H9 (cell line): ENCODE measurements at regions not wholly inside any gene's neighbourhood (a gene's known extent, or its start where the extent isn't known, plus 50 kb on each side); places are given as distances from the start of the nearest gene placed in this dataset.

Source experiments
- DNase-seq: peaks from one replicate; pipeline ENCODE4 v3.0.0-alpha.2; 2017
- H2AFZ ChIP-seq: one replicate; pipeline ENCODE4 v1.6.1; 2013; ENCODE audit warnings: mild to moderate bottlenecking, low read length, control low read depth, moderate library complexity
- H2AK5ac ChIP-seq: 2 replicates; pipeline ENCODE4 v1.6.1; 2013; ENCODE audit warnings: low read length, control low read depth, mixed read lengths; ENCODE audit not compliant: insufficient read length
- H2BK120ac ChIP-seq: one replicate; pipeline ENCODE4 v1.6.1; 2013; ENCODE audit warnings: low read depth, mild to moderate bottlenecking, low read length, control low read depth, inconsistent platforms; ENCODE audit not compliant: poor library complexity, severe bottlenecking
- H2BK12ac ChIP-seq: 2 replicates; pipeline ENCODE4 v1.6.1; 2013; ENCODE audit warnings: low read length, control low read depth, mixed read lengths, low read depth; ENCODE audit not compliant: insufficient read length
- H2BK15ac ChIP-seq: 2 replicates; pipeline ENCODE4 v1.6.1; 2013; ENCODE audit warnings: low read depth, low read length, control low read depth
- H2BK20ac ChIP-seq: one replicate; pipeline ENCODE4 v1.6.1; 2013; ENCODE audit warnings: low read depth, mild to moderate bottlenecking, low read length, control low read depth, inconsistent platforms; ENCODE audit not compliant: poor library complexity, severe bottlenecking
- H2BK5ac ChIP-seq: 2 replicates; pipeline ENCODE4 v1.6.1; 2013; ENCODE audit warnings: low read length, control low read depth, mixed read lengths; ENCODE audit not compliant: insufficient read length
- H3K14ac ChIP-seq: 2 replicates; pipeline ENCODE4 v1.6.1; 2013; ENCODE audit warnings: low read length, control low read depth; ENCODE audit not compliant: insufficient read depth
- H3K18ac ChIP-seq: 2 replicates; pipeline ENCODE4 v1.6.1; 2013; ENCODE audit warnings: low read depth, mild to moderate bottlenecking, mixed read lengths, low read length, control low read depth; ENCODE audit not compliant: insufficient read length
- H3K23ac ChIP-seq: 2 replicates; pipeline ENCODE4 v1.6.1; 2013; ENCODE audit warnings: low read length, control low read depth, mixed read lengths, low read depth; ENCODE audit not compliant: insufficient read length
- H3K23me2 ChIP-seq: 2 replicates; pipeline ENCODE4 v1.6.1; 2013; ENCODE audit warnings: low read depth, mild to moderate bottlenecking, mixed read lengths, low read length, control low read depth; ENCODE audit not compliant: insufficient read length, poor library complexity, severe bottlenecking
- H3K27ac ChIP-seq: 2 replicates; pipeline ENCODE4 v1.5.1; 2013; ENCODE audit warnings: low read length, control low read depth, mixed read lengths, low read depth; ENCODE audit not compliant: insufficient read length
- H3K27me3 ChIP-seq: 2 replicates; pipeline ENCODE4 v1.6.1; 2013; ENCODE audit warnings: low read length, control low read depth, inconsistent platforms; ENCODE audit not compliant: insufficient read depth
- H3K4ac ChIP-seq: 2 replicates; pipeline ENCODE4 v1.6.1; 2013; ENCODE audit warnings: low read depth, mild to moderate bottlenecking, control low read depth, inconsistent platforms, low read length, moderate library complexity
- H3K4me1 ChIP-seq: 2 replicates; pipeline ENCODE4 v1.6.1; 2013; ENCODE audit warnings: low read length, control low read depth, inconsistent platforms; ENCODE audit not compliant: insufficient read depth
- H3K4me2 ChIP-seq: 2 replicates; pipeline ENCODE4 v1.6.1; 2013; ENCODE audit warnings: low read length, control low read depth, mixed read lengths; ENCODE audit not compliant: insufficient read length, insufficient read depth
- H3K56ac ChIP-seq: 2 replicates; pipeline ENCODE4 v1.6.1; 2013; ENCODE audit warnings: low read depth, mild to moderate bottlenecking, mixed read lengths, low read length, control low read depth; ENCODE audit not compliant: insufficient read length
- H3K79me1 ChIP-seq: 2 replicates; pipeline ENCODE4 v1.6.1; 2013; ENCODE audit warnings: low read depth, mild to moderate bottlenecking, moderate library complexity, low read length, control low read depth, inconsistent platforms; ENCODE audit not compliant: insufficient read depth, poor library complexity, severe bottlenecking
- H3K79me2 ChIP-seq: 2 replicates; pipeline ENCODE4 v1.6.1; 2013; ENCODE audit warnings: low read length, control low read depth, inconsistent platforms; ENCODE audit not compliant: insufficient read depth
- H3K9ac ChIP-seq: 2 replicates; pipeline ENCODE4 v1.6.1; 2013; ENCODE audit warnings: low read length, control low read depth, mixed read lengths; ENCODE audit not compliant: insufficient read length; ENCODE audit errors: extremely low read depth
- H3K9me3 ChIP-seq: one replicate; pipeline ENCODE4 v1.6.1; 2013; ENCODE audit warnings: low read depth, low read length, inconsistent platforms; ENCODE audit not compliant: control insufficient read depth
- H3T11ph ChIP-seq: one replicate; pipeline ENCODE4 v1.6.1; 2013; ENCODE audit warnings: mild to moderate bottlenecking, low read length, control low read depth, inconsistent platforms
- H4K20me1 ChIP-seq: one replicate; pipeline ENCODE4 v1.6.1; 2013; ENCODE audit not compliant: control insufficient read depth, insufficient read length, insufficient read depth
- H4K5ac ChIP-seq: 2 replicates; pipeline ENCODE4 v1.6.1; 2013; ENCODE audit warnings: low read depth, mild to moderate bottlenecking, mixed read lengths, low read length, control low read depth; ENCODE audit not compliant: insufficient read length
- H4K8ac ChIP-seq: replicated peaks from 2 replicates; pipeline ENCODE4 v1.6.1; 2013; ENCODE audit warnings: low read length, control low read depth, mixed read lengths, low read depth; ENCODE audit not compliant: insufficient read length
- H4K91ac ChIP-seq: 2 replicates; pipeline ENCODE4 v1.6.1; 2013; ENCODE audit warnings: low read depth, mild to moderate bottlenecking, moderate library complexity, mixed read lengths, low read length, control low read depth; ENCODE audit not compliant: insufficient read length
- H3K27ac Mint-ChIP-seq, 3 experiments: 2 replicates in 2 of 3; 3 replicates in 1 of 3; pipeline ENCODE4 v1.8.0; 2020 to 2021; ENCODE audit warnings: mixed read lengths in 3 of 3, mild to moderate bottlenecking in 1 of 3, moderate library complexity in 1 of 3
- H3K27me3 Mint-ChIP-seq: 2 replicates; pipeline ENCODE4 v1.8.0; 2021; ENCODE audit warnings: low read depth, mild to moderate bottlenecking, moderate library complexity, mixed read lengths
- H3K36me3 Mint-ChIP-seq, 3 experiments: 2 replicates in 2 of 3; 3 replicates in 1 of 3; pipeline ENCODE4 v1.8.0; 2020 to 2021; ENCODE audit warnings: low read depth in 3 of 3, mixed read lengths in 3 of 3; ENCODE audit not compliant: insufficient read depth in 1 of 3
- H3K4me1 Mint-ChIP-seq, 2 experiments: 2 replicates each; pipeline ENCODE4 v1.8.0; 2020; ENCODE audit warnings: mixed read lengths in 2 of 2
- H3K4me3 Mint-ChIP-seq, 2 experiments: 2 replicates in 1 of 2; 3 replicates in 1 of 2; pipeline ENCODE4 v1.8.0; 2020 to 2021; ENCODE audit warnings: mild to moderate bottlenecking in 2 of 2, mixed read lengths in 2 of 2, moderate library complexity in 1 of 2
- H3K9me3 Mint-ChIP-seq, 2 experiments: 2 replicates in 1 of 2; 3 replicates in 1 of 2; pipeline ENCODE4 v1.8.0; 2020; ENCODE audit warnings: mild to moderate bottlenecking in 2 of 2, mixed read lengths in 2 of 2, moderate library complexity in 1 of 2
- CTCF ChIP-seq: fragments of 200-600 bp; sonication (generic); conservative IDR thresholded peaks from 3 replicates; pipeline ENCODE4 v1.8.0; 2021; ENCODE audit warnings: antibody characterized with exemption, mild to moderate bottlenecking
- WGBS: extraction: QIAGEN DNeasy Blood & Tissue Kit; methylation state at CpG from one replicate; pipeline ENCODE4 v1.1.7; 2013; ENCODE audit warnings: missing lambda C conversion rate, low lambda C conversion rate, mixed read lengths; ENCODE audit not compliant: insufficient read length; ENCODE audit errors: extremely low coverage; 5-methylcytosine and 5-hydroxymethylcytosine counted together

GRCh38 chr15:94175420-94175819 lies 55.9 kb upstream of the MCTP2 start:
- no peak for TF ChIP-seq CTCF
- H3K14ac ChIP-seq = no peak overlapping the region
- H3K4ac ChIP-seq = no peak overlapping the region
- no peak overlapping the region for H3K9ac ChIP-seq
- H2BK20ac ChIP-seq = no peak overlapping the region
- H3K4me2 ChIP-seq = no peak overlapping the region
- no peaks in the 10 kb centered on the region for H3K4me1 ChIP-seq
- no peak overlapping the region for H2BK5ac ChIP-seq
- H3K23ac ChIP-seq = no peak overlapping the region
- Mint-ChIP-seq H3K4me3 (no peak overlapping the region), H3K36me3 (no peaks in the 10 kb centered on the region), H3K4me1 (no peaks in the 10 kb centered on the region), H3K27ac (no peak overlapping the region), H3K9me3 (peaks cover 0 to 2% of the 10 kb centered on the region in 2 experiments; a peak in 1 of 5 replicates), H3K27me3 (no peaks in the 10 kb centered on the region)
- H4K8ac ChIP-seq = no peak overlapping the region
- H2BK12ac ChIP-seq = no peak overlapping the region
- H2BK120ac ChIP-seq = no peak overlapping the region
- H3K9me3 ChIP-seq = no peaks in the 10 kb centered on the region
- H3T11ph ChIP-seq = no peak overlapping the region
- WGBS = no CpG with 5 or more reads among the region's 1 CpG
- H4K91ac ChIP-seq = no peak overlapping the region
- H2BK15ac ChIP-seq = no peak overlapping the region
- H4K20me1 ChIP-seq = no peaks in the 10 kb centered on the region
- no peak overlapping the region for H2AK5ac ChIP-seq
- no peak for DNase-seq
- H2AFZ ChIP-seq = no peak overlapping the region
- no peak overlapping the region for H3K56ac ChIP-seq
- no peak overlapping the region for H3K27ac ChIP-seq
- H3K79me1 ChIP-seq = no peaks in the 10 kb centered on the region
- no peak overlapping the region for H4K5ac ChIP-seq
- no peak overlapping the region for H3K18ac ChIP-seq
- no peaks in the 10 kb centered on the region for H3K27me3 ChIP-seq
- H3K79me2 ChIP-seq = no peaks in the 10 kb centered on the region
- no peaks in the 10 kb centered on the region for H3K23me2 ChIP-seq
